ENCODE measurements at regions not wholly inside any gene's neighbourhood (a gene's known extent, or its start where the extent isn't known, plus 50 kb on each side); places are given as distances from the start of the nearest gene placed in this dataset.

GRCh38 chr13:34381228-34381627 lies 560.8 kb upstream of the NBEA start:
- TF ChIP-seq CTCF (IDR thresholded peaks at IDR 0.05) = no peak
- TF ChIP-seq POLR2A (IDR thresholded peaks at IDR 0.05) = no peak
